GM19023 (cell line): ENCODE measurements at regions not wholly inside any gene's neighbourhood (a gene's known extent, or its start where the extent isn't known, plus 50 kb on each side); places are given as distances from the start of the nearest gene placed in this dataset.
"Not testable (repeated sequence)": the region's sequence is repeated elsewhere in the genome, so short reads cannot be mapped to it uniquely, and the experiment has no call there.

Source experiments
- ATAC-seq: cut with Tn5 transposase; IDR thresholded peaks from one replicate; pipeline ENCODE4 v1.9.1; 2021; ENCODE audit warnings: mild to moderate bottlenecking, moderate library complexity; ENCODE audit not compliant: unreplicated experiment

GRCh38 chr18:2138552-2138951, 432.8 kb downstream of the METTL4 start:
- ATAC-seq, result no peak

DNA sequence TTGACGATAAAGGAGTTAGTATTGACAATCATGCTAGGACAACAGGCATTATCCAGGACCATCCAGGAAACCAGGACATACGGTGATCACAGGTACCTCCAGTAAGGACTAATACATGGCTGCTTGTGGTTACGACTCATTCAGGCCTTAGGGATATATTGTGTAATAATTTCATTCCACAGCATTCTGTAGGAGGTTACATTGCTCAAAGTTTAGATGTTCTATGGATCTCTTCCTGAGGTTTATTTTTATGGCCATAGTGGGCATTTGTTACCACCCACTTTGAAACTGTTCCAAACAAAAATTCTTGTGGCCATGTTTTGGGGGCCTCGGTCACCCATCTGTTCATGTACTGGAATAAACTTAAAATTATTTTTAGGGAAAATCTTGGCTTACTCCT, 431.6 kb downstream of the METTL4 start:
- ATAC-seq, result no peak

GRCh38 chr18:2143636-2144035, 427.7 kb downstream of the METTL4 start:
- ATAC-seq, result no peak

GRCh38 chr18:2144811-2145210, 426.5 kb downstream of the METTL4 start:
- no peak for ATAC-seq

- ATAC-seq, result no peak
Measured at GRCh38 chr18:2146092-2146491, 425.2 kb downstream of the METTL4 start.

- ATAC-seq, result no peak
Measured at GRCh38 chr18:2146754-2147153, 424.6 kb downstream of the METTL4 start.

DNA sequence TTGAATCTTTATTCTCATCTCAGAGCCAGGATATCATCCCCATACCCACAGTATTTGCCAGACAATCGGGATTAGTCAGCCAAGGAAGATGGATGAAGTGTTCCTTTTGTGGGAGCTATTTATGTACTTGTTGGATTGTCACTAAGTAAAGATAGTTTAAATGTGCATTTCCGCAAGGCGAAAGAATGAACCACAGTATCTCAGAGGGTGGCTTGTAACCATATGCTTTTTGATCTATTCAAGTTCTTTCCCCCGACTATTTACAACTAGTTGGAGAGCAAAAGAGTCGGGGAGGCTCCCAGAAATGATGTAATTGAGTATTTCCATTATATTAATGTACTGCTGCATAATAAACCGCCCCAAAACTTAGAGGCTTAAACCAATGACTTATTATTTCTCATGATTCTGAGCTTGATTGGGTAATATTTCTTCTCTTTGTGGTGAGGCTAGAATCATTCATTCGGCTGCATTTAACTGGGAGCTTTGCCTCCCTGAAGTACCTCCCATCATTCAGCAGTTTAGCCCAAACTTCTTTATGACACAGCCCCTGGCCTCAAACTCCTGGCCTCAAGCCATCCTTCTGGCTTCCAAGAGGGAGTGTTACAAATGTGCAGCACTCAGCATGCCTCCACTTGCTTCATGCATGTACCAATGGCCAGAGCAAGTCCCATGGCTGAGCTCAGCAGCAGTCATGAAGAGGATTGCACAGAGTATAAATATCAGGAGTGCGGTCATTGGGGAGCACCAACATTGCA, 423.7 kb downstream of the METTL4 start:
- no peak for ATAC-seq

DNA sequence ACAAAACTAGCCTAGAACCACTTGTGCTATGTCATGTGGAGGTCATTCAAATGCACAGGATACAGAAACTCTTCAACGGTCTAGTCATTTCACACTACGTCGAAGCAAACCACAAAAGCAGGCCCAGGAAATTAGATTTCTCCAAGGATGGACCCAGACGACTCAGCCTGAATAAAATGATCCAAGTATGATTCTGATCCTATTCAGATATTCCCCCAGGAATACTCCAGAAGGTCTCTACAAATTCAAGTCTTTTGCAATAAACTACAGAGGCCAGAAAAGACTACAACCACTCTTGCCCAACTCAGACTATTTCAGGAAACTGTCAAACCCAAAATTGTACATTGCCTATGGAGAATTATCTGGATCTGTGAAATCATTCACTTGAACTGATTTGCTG, 422.5 kb downstream of the METTL4 start:
- ATAC-seq, result no peak

DNA sequence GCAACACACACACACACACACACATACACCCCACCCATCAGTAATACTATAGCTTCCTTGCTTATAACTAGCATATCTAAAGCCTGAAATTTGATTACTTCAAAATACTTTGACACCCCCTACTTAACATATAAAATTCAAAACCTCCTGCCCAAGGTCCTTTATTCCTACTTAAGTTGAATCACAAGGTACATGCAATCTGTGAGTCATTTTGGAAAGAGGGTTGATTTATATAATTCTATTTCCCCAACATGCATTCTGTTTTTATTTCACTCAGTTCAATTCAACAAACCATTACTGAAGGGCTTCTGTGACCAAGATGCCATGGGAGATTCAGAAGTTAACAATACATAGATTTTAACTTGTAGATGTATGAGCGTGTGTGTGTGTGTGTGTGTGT, 420.7 kb downstream of the METTL4 start:
- ATAC-seq, result no peak

- ATAC-seq, result no peak
Measured at GRCh38 chr18:2154278-2154677, 417.0 kb downstream of the METTL4 start.

DNA sequence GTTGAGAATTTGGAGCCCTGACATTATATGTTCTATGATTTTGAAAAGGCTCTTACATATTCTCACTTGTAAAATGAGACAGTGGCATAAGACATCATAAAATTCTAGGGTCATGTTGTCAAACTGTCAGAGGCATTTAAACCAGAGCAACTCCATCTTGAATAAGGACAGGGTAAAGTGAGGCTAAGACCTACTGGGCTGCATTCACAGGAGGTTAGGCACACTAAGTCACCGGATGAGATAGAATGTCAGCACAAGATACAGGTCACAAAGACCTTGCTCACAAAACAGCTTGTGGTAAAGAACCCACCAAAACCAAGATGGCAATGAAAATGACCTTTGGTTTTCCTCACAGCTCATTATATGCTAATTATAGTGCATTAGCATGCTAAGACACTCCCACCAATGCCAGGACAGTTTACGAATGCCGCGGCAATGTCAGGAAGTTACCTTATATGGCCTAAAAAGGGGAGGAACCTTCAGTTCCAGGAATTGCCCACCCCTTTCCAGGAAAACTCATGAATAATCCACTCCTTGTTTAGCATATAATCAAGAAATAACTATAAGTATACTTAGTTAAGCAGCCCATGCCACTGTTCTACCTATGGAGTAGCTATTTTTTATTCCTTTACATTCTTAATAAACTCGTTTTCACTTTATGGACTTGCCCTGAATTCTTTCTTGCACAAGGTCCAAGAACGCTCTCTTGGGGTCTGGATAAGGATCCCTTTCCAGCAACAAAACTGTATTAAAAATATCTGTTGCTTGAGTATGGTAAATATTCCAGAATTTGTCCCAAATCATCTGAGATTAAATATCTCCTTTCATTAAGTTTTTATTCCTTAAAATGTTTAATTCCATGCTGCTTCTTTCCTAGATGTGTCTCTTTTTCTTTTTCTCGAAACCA, 406.4 kb downstream of the METTL4 start:
- no peak for ATAC-seq

DNA sequence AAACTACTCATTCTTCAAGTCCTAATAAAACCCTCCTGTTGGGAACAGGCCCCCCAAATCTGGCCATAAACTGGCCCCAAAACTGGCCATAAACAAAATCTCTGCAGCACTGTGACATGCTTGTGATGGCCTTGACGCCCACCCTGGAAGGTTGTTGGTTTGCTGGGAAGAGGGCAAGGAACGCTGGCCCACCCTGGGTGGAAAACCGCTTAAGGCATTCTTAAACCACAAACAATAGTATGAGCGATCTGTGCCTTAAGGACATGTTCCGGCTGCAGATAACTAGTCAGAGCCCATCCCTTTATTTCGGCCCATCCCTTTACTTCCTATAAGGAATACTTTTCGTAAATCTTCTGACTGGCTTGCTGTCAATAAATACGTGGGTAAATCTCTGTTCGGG, 404.4 kb downstream of the METTL4 start:
- ATAC-seq, result not testable (repeated sequence)

DNA sequence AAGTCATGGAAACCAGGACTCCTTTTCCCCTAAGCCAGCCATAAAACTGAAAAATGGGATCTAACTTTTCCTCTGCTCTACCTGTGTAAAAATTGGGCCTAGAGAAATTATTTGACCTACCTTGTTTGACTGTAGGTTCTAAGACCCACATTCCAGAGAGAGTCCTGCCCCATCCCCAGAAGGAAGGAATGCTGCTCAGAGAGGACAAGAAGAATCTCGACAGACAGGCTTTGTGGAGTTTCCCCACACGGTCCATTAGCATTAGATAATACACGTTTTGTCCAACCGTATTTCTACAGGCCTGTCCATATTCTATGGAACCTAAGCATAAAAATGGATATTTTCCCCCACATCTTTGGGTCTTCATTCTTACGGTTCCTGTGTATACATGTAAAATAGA, 403.3 kb downstream of the METTL4 start:
- ATAC-seq, result no peak

DNA sequence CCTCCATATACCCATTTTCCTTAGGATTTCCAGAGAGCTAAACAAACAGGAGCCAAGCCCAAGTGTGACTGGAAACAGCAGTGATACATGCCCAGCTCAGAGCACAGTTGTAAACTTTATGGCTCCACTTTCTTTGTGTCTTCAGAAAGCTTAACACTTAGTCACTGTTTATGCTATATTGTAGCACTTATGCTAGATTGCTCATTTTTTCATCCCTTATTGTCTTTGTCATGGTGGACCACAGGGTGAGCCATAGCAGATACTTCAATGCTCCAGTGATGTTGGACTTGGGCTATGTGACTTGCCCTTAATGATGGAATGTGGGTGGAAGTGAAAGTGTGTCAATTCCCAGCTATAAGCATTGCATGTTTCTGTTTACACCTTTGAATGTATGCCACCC, 401.6 kb downstream of the METTL4 start:
- ATAC-seq, result no peak

DNA sequence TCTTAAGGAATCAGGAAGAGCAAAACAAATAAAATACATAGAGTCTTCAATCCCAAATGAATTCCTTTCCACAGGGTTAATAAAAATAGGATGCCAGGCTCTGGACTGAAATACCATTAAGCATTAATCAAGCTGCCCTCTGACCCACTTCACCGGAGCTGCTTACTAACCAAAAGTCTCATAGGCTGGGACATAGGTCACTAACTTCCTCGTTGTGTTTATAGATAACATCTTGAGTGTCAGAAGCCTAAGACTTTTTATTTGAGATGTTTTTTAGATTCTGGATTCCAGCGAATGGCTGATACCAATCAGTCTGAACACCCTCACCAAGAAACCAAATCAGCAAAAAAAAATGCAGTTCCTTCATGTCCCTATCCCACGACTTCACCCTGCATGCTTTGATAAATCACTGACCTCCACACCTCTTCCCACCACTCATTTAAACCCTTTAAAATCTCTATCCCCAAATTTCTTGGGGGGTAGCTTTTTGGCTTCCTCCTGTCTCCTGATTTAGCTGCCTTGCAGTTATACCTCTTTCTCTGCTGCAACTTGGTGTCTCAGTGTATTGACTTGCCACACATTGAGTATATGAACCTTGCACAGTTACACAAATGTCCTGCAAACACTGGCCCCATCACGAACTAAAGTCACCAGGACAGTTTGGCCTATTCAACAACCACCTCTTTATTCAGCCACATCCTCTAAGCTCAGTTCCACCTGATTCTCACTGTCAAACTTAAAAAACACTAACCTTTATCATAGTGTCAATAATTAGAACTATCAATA, 399.3 kb downstream of the METTL4 start:
- no peak for ATAC-seq

DNA sequence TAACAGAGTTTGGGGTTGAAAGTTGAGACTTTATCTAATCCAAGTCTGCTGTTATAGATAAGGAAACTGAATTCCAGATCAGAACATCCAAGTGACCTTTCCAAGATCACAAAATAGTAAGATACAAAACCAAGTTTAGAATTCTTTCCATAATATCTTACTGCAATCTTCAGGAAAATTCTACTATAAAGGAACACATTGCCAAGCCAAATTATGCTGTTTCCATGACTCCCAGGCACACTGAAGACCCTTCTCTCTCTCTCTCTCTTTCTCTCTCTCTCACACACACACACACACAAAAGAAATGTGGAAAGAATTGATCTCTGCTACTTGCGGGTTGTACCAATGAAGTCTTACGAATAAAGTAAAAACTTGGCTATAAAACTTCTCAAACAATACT, 398.4 kb downstream of the METTL4 start:
- ATAC-seq, result no peak

DNA sequence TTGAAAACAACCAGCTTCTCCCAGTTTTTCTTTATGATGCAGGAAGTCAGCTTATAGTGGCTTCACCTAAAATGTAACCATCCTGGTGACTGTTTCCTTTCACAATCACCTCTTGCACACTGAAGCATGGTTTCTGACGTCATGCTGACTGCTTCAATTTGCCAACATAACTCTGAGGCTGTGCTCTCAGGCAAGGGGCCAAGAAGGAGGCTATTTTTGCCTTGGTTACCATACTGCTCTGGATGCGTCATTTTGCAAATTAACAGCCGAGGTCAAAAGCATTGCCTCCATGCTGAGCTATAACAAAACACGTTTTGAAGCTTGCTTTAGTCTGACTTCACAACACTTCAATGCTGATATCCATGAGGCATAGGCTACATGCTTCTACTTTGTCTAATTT, 397.8 kb downstream of the METTL4 start:
- ATAC-seq, result no peak

DNA sequence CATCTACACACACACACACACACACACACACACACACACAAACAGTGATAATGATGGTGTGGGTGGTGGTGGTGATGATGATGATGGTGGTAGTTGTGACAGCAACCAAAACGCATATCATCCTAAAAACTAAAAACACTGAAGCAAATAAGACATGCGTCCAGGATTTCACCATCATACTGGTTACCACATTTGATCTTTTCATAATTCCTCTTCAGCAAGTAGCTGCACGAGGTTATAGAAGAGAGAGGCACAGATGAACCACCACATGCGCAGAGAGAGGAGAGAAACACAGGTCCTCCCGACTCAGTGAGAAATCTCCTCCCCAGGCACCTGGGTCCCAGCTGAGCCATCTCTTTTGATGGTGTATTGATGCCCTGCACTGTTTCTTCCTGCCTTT, 393.3 kb downstream of the METTL4 start:
- no peak for ATAC-seq

DNA sequence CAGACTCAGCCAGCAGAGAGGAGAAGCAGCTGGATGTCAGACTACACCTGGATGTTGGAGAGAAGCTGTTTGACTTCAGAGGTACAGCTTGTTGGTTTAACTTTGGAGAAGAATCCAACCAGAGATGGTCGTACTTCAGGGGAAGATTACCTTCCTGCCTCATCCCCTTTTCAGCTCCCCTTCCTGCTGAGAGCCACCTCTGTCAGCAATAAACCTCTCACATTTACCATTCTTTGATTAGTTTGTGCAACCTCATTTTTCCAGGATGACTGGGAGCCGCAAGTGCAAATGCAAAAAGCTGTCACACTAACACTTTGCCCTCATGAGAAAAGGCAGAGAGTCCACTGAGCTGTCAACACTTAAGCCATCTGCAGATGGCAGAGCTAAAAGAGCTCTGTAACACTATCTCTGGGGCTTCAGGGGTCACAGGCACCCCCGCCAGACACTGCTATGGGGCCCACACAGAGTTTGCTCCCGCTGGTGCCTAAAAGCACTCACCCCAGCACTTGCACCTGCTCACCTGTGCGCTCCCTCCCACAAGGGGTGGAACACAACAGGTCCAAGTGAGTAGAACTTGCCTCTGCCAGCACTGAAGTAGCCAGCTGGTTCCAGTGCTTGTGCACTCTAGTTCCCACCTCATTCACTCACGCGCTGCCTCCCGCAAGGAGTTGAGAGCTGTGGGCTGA, 391.7 kb downstream of the METTL4 start:
- ATAC-seq, result no peak

- no peak for ATAC-seq
Measured at GRCh38 chr18:2180586-2180985, 390.7 kb downstream of the METTL4 start.

DNA sequence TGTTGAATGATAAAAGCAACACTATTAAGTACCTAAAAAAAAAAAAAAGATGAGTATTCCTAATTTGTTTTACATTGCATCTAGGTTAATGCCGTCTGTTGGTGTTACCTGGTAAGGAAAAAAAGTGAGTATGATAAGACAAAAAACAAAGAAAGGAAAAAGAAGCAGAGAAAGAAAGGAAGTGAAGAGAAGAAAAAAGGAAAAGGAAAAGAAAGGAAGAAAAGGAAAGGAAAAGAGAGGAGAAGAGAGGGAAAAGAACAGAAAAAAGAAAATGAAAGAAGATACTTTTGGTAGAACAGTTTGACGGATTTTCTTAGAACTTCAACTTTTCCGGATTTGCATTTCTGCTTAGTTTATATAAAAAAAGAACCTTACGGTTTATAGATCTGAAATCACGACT, 387.9 kb downstream of the METTL4 start:
- ATAC-seq, result no peak
